HFF-Myc (cell line): ENCODE measurements at regions not wholly inside any gene's neighbourhood (a gene's known extent, or its start where the extent isn't known, plus 50 kb on each side); places are given as distances from the start of the nearest gene placed in this dataset.
A peak's percentile ranks its signal among the peaks of the same experiment; 100 is the strongest.

Source experiments
- DNase-seq: peaks from one replicate; pipeline ENCODE4 v3.0.0-alpha.2; 2011; ENCODE audit warnings: low read depth; ENCODE audit errors: extremely low read depth
- H3K4me3 ChIP-seq: replicated peaks from 2 replicates; pipeline ENCODE4 v1.5.1; 2011; ENCODE audit warnings: low read depth, mild to moderate bottlenecking, control low read depth, low read length
- CTCF ChIP-seq: IDR thresholded peaks from 2 replicates; pipeline ENCODE4 v1.5.1; 2012; ENCODE audit warnings: mild to moderate bottlenecking, low read depth, low read length, control low read depth; ENCODE audit errors: missing control alignments

GRCh38 chr3:153311541-153311940 lies 149.5 kb downstream of the RAP2B start:
- no peak overlapping the region for H3K4me3 ChIP-seq
- TF ChIP-seq CTCF, result no peak
- DNase-seq, result no peak

- no peak overlapping the region; the same call in 1 of the 2 replicates for H3K4me3 ChIP-seq
- no peak for TF ChIP-seq CTCF
- no peak for DNase-seq
Measured at GRCh38 chr3:153313302-153313965, 151.4 kb downstream of the RAP2B start.

GRCh38 chr3:153314038-153314437 lies 152.0 kb downstream of the RAP2B start:
- H3K4me3 ChIP-seq, result peak overlapping the region; percentile 12
- no peak for TF ChIP-seq CTCF
- DNase-seq, result no peak

- DNase-seq, result no peak
Measured at GRCh38 chr3:153315781-153316180, 153.8 kb downstream of the RAP2B start.

GRCh38 chr3:153319705-153320554 lies 157.9 kb downstream of the RAP2B start:
- no peak for DNase-seq
- H3K4me3 ChIP-seq, result no peak overlapping the region
- TF ChIP-seq CTCF, result no peak

More at GRCh38 chr3:153315781-153316180, 153.8 kb downstream of the RAP2B start:
- TF ChIP-seq CTCF, result no peak
- no peak overlapping the region for H3K4me3 ChIP-seq

GRCh38 chr3:153320585-153321128 lies 158.6 kb downstream of the RAP2B start:
- DNase-seq, result no peak
- no peak for TF ChIP-seq CTCF
- no peak overlapping the region for H3K4me3 ChIP-seq
